BE2C (cell line): ENCODE measurements at regions not wholly inside any gene's neighbourhood (a gene's known extent, or its start where the extent isn't known, plus 50 kb on each side); places are given as distances from the start of the nearest gene placed in this dataset.

Experiments used
- DNase-seq: peaks from one replicate; pipeline ENCODE4 v3.0.0-alpha.2; 2020
- H3K27me3 ChIP-seq: fragments of 250-450 bp; sonication (Bioruptor Pico); 2 replicates; pipeline ENCODE4 v1.5.1; 2020; ENCODE audit warnings: mild to moderate bottlenecking
- H3K36me3 ChIP-seq: fragments of 250-450 bp; sonication (Bioruptor Pico); 2 replicates; pipeline ENCODE4 v1.5.1; 2020; ENCODE audit warnings: mild to moderate bottlenecking
- H3K4me1 ChIP-seq: fragments of 250-450 bp; sonication (Bioruptor Pico); 2 replicates; pipeline ENCODE4 v1.5.1; 2020
- H3K4me3 ChIP-seq: 2 replicates; pipeline ENCODE4 v1.5.1; 2011; ENCODE audit warnings: low read depth, low read length
- H3K9me3 ChIP-seq: fragments of 250-450 bp; sonication (Bioruptor Pico); 2 replicates; pipeline ENCODE4 v1.5.1; 2020
- CTCF ChIP-seq: IDR thresholded peaks from 2 replicates; pipeline ENCODE4 v1.5.1; 2012; ENCODE audit warnings: mild to moderate bottlenecking, low read depth, low read length

GRCh38 chr2:40002339-40002738 is 223.3 kb upstream of the THUMPD2 start:
- Histone ChIP-seq H3K27me3 (no peaks in the 10 kb centered on the region), H3K4me1 (no peaks in the 10 kb centered on the region), H3K36me3 (no peaks in the 10 kb centered on the region), H3K4me3 (no peak overlapping the region), H3K9me3 (no peaks in the 10 kb centered on the region)
- no peak for DNase-seq
- no peak for TF ChIP-seq CTCF

DNA sequence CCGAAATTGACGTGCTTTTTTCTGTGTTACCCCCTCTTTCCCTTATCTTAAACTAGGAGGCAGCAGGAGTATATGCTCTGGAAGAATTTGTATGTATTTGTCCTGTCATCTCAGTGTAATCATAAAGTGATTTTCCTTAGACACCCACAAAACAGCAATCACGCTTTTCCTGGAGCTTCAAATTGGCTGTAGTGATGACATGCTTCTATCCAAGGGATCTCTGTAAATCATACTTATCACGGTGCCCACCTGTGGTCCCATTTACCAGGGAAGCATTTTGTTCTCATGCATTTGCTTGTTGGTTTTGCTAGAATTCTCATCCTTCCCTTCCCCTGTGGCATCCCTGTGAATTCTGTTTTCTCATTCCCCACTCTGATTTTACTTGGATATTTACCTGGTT is 220.8 kb upstream of the THUMPD2 start:
- no peaks in the 10 kb centered on the region for H3K36me3 ChIP-seq
- no peaks in the 10 kb centered on the region for H3K27me3 ChIP-seq
- H3K4me1 ChIP-seq = peaks cover 8% of the 10 kb centered on the region
- TF ChIP-seq CTCF = no peak
- no peak for DNase-seq
- no peak overlapping the region for H3K4me3 ChIP-seq
- H3K9me3 ChIP-seq = no peaks in the 10 kb centered on the region

GRCh38 chr2:39998617-39999016 is 219.6 kb upstream of the THUMPD2 start:
- Histone ChIP-seq H3K4me1 (peaks cover 8% of the 10 kb centered on the region), H3K9me3 (no peaks in the 10 kb centered on the region), H3K36me3 (no peaks in the 10 kb centered on the region), H3K27me3 (no peaks in the 10 kb centered on the region), H3K4me3 (no peak overlapping the region)
- no peak for TF ChIP-seq CTCF
- no peak for DNase-seq

DNA sequence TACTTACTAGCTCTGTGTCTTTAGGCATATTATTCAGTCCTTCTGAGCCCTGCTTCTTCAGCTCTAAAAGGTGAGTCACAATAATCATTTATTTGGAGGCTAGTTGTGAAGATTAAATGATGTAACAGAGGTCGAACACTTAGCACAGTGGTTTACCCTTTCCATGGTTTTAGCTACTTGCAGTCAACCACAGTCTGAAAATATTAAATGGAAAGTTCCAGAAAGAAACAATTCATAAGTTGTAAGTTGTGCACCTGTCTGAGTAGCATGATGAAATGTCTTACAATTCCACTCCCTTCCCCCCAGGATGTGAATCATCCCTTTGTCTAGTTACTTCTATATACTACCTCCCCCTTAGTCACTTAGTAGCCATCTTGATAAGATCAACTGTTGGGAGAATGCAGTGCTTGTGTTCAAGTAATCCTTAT is 217.6 kb upstream of the THUMPD2 start:
- DNase-seq = no peak
- no peak for TF ChIP-seq CTCF

DNA sequence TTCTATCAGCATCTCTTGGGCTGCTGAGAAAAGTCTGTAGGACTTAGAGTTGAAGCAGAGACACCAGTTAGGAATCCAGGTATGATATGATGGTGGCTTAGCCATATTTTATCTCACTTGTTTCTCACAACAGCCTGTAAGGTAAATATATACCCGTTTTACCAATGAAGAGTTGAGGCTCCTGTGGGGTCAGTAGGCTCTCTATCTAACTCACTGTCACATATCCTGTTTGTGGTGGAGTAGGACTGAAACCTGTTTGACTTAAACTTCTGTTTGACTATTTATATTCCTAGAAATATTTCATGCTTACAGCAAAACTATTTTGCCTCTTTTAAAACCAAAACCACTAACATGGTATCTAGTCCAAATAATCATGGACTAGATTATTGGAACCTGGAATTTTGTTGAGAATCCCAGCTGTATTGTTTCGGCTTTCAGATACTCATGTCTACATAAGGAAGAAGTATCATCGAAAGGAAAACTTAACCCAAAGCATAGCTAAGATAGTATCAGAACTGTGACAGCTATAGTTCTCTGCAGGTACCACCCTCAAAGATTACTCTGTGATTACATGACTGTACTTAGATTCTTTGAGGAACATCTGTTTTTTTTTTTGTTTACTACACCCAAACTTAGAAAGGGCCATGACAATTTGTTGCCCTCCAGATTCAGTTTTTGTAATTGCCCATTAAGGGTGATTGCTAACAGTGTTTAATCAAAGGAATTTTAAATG is 216.1 kb upstream of the THUMPD2 start:
- no peak for DNase-seq
- TF ChIP-seq CTCF = no peak

More for the DNA sequence above, 217.6 kb upstream of the THUMPD2 start:
- Histone ChIP-seq H3K4me3 (no peak overlapping the region), H3K36me3 (no peaks in the 10 kb centered on the region), H3K9me3 (no peaks in the 10 kb centered on the region), H3K4me1 (peaks cover 8% of the 10 kb centered on the region), H3K27me3 (no peaks in the 10 kb centered on the region)

GRCh38 chr2:39994151-39994550 is 215.1 kb upstream of the THUMPD2 start:
- Histone ChIP-seq H3K9me3 (no peaks in the 10 kb centered on the region), H3K4me3 (no peak overlapping the region), H3K27me3 (no peaks in the 10 kb centered on the region; the same call in 1 of the 2 replicates), H3K4me1 (peaks cover 13% of the 10 kb centered on the region), H3K36me3 (no peaks in the 10 kb centered on the region)
- TF ChIP-seq CTCF = no peak
- DNase-seq = no peak

More for the DNA sequence above, 216.1 kb upstream of the THUMPD2 start:
- no peaks in the 10 kb centered on the region for H3K9me3 ChIP-seq
- no peaks in the 10 kb centered on the region for H3K27me3 ChIP-seq
- peaks cover 10% of the 10 kb centered on the region for H3K4me1 ChIP-seq
- no peaks in the 10 kb centered on the region for H3K36me3 ChIP-seq
- no peak overlapping the region for H3K4me3 ChIP-seq
